ENCODE measurements at regions not wholly inside any gene's neighbourhood (a gene's known extent, or its start where the extent isn't known, plus 50 kb on each side); places are given as distances from the start of the nearest gene placed in this dataset.

DNA sequence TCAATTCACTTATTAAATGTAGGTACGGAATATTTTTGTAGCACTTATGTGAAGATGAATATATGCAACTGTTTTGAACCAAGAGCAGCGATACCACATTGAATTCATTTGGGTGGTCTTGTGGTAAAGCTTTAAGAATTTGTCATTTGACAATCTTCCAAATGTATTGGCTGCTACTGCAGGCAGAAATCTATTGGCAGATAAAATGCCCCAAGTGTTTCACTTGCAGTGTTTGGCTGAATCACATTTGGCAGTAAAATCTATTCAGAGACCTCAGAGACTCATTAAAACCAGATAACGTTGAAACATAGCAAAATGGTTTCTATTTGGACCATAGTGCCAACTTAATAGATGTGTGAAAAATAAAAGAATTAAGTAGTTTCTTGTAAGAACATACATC, 303.4 kb downstream of the FGF13 start:
- Histone ChIP-seq H3K36me3 (ENCODE audit: control insufficient read depth, insufficient read depth, low read length) (no peaks in the 10 kb centered on the region), H3K9me1 (ENCODE audit: control insufficient read depth, insufficient read depth, low read length) (no peaks in the 10 kb centered on the region), H3K9me3 (replicated peaks; ENCODE audit: control insufficient read depth, insufficient read depth, low read depth, low read length) (no peaks in the 10 kb centered on the region), H3K4me1 (replicated peaks in 1 of 2; ENCODE audit: control insufficient read depth in 2 of 2, insufficient read depth in 2 of 2, low read length in 2 of 2) (no peaks in the 10 kb centered on the region), H3K4me2 (ENCODE audit: insufficient read depth, low read length) (no peak overlapping the region), H3K27me3 (ENCODE audit: control insufficient read depth in 2 of 2, insufficient read depth in 2 of 2, low read length in 2 of 2) (no peaks in the 10 kb centered on the region), H4K20me1 (replicated peaks; ENCODE audit: control insufficient read depth, insufficient read depth, low read length) (no peaks in the 10 kb centered on the region), H3K27ac (ENCODE audit: extremely low read depth, low read depth, low read length) (no peak overlapping the region), H3K79me2 (ENCODE audit: control insufficient read depth, insufficient read depth, low read length) (no peaks in the 10 kb centered on the region), H3K4me3 (no peak overlapping the region), H3K9ac (ENCODE audit: insufficient read depth in 1 of 2, low read depth in 2 of 2, low read length in 2 of 2) (no peak overlapping the region), H2AFZ (ENCODE audit: low read depth, low read length) (no peak overlapping the region)
- intact Hi-C loops (cut with micrococcal nuclease) (no loop called here), in situ Hi-C loops (cut with MboI) (no loop called here)
- CTCF ChIA-PET (ENCODE audit: low intra/inter-chr PET ratio) = no interaction called here
- no peak for FAIRE-seq
- ATAC-seq = no peak
- BruUV-seq (replicated peaks) = no TSS peak
- POLR2A ChIA-PET = no interaction called here
- no peak for DNase-seq (ENCODE audit: extremely low read depth in 1 of 4, low spot score in 3 of 4)
- TF ChIP-seq ESRRA (IDR thresholded peaks at IDR 0.05; ENCODE audit: borderline replicate concordance, low read depth) (no peak), HEY1 (CRISPR knock-in tag; IDR thresholded peaks at IDR 0.05; ENCODE audit: borderline replicate concordance) (no peak), FOSL1 (tag; conservative IDR thresholded peaks at IDR 0.05) (no peak), RCOR1 (IDR thresholded peaks at IDR 0.05; ENCODE audit: borderline replicate concordance in 1 of 2, low read depth in 2 of 2, low read length in 2 of 2) (no peak), XRCC4 (IDR thresholded peaks at IDR 0.05; ENCODE audit: extremely low read depth, insufficient read depth, insufficient read length) (no peak), RAD21 (CRISPR knock-in tag; conservative IDR thresholded peaks at IDR 0.05 in 1 of 2, IDR thresholded peaks at IDR 0.05 in 1 of 2) (no peak), FOXA1 (IDR thresholded peaks at IDR 0.05; ENCODE audit: borderline replicate concordance) (no peak), IFI16 (CRISPR knock-in tag; IDR thresholded peaks at IDR 0.05) (no peak), NCOA6 (IDR thresholded peaks at IDR 0.05) (no peak), PRPF4 (IDR thresholded peaks at IDR 0.05; ENCODE audit: insufficient read depth, low read depth, low read length, poor library complexity, severe bottlenecking) (no peak)
- 9% methylated on average over 3 of the region's 3 CpGs for WGBS (ENCODE audit: insufficient coverage, low coverage, missing lambda C conversion rate)

Measured in K562 (cell line).